Body of pancreas (tissue), 4 donors: ENCODE measurements at regions not wholly inside any gene's neighbourhood (a gene's known extent, or its start where the extent isn't known, plus 50 kb on each side); places are given as distances from the start of the nearest gene placed in this dataset.

Experiments
- CTCF ChIP-seq, 7 experiments: fragments of 450-650 bp in 4 of 7; fragments of 200-600 bp in 3 of 7; sonication (generic) in 3 of 7; IDR thresholded peaks; one replicate each; pipeline ENCODE4 v1.5.1; 2016 to 2019; ENCODE audit warnings: antibody characterized with exemption in 7 of 7
- POLR2A ChIP-seq, 3 donors: fragments of 450-650 bp; IDR thresholded peaks; one replicate each; pipeline ENCODE4 v1.6.1; 2016; ENCODE audit warnings: antibody characterized with exemption in 3 of 3, mild to moderate bottlenecking in 2 of 3

GRCh38 chr6:11486051-11486450 is 51.5 kb upstream of the TMEM170B start:
- TF ChIP-seq POLR2A (IDR thresholded peaks at IDR 0.05) (no peak), CTCF (IDR thresholded peaks at IDR 0.05) (no peak)
